HUES64 (cell line): ENCODE measurements at regions not wholly inside any gene's neighbourhood (a gene's known extent, or its start where the extent isn't known, plus 50 kb on each side); places are given as distances from the start of the nearest gene placed in this dataset.

Experiments
- H3K27ac ChIP-seq: 2 replicates; pipeline ENCODE4 v1.7.0; 2013; ENCODE audit warnings: low read depth, low read length, inconsistent platforms
- H3K27me3 ChIP-seq: 2 replicates; pipeline ENCODE4 v1.6.1; 2013; ENCODE audit warnings: mild to moderate bottlenecking, low read length; ENCODE audit not compliant: insufficient read depth
- H3K36me3 ChIP-seq: 2 replicates; pipeline ENCODE4 v1.6.1; 2013; ENCODE audit warnings: mild to moderate bottlenecking, low read length; ENCODE audit not compliant: insufficient read depth
- H3K4me1 ChIP-seq: 2 replicates; pipeline ENCODE4 v1.6.1; 2013; ENCODE audit warnings: mild to moderate bottlenecking, low read length, moderate library complexity; ENCODE audit not compliant: insufficient read depth
- H3K4me3 ChIP-seq: 2 replicates; pipeline ENCODE4 v1.5.1; 2013; ENCODE audit warnings: mild to moderate bottlenecking, low read length, moderate library complexity
- H3K9ac ChIP-seq: 2 replicates; pipeline ENCODE4 v1.6.1; 2013; ENCODE audit warnings: mild to moderate bottlenecking, low read depth, low read length
- H3K9me3 ChIP-seq: 2 replicates; pipeline ENCODE4 v1.6.1; 2013; ENCODE audit warnings: low read depth, low read length; ENCODE audit not compliant: insufficient read depth
- WGBS: fragments of 150-250, 120-280 bp; methylation state at CpG from one replicate; pipeline ENCODE4 v1.1.7; 2013; ENCODE audit warnings: missing lambda C conversion rate; 5-methylcytosine and 5-hydroxymethylcytosine counted together

- H3K27me3 ChIP-seq = no peaks in the 10 kb centered on the region
- H3K9ac ChIP-seq = no peak overlapping the region
- H3K36me3 ChIP-seq = no peaks in the 10 kb centered on the region
- no peaks in the 10 kb centered on the region for H3K4me1 ChIP-seq
- H3K27ac ChIP-seq = no peak overlapping the region
- H3K4me3 ChIP-seq = no peak overlapping the region
- 96% methylated on average over 3 of the region's 3 CpGs for WGBS
- H3K9me3 ChIP-seq = no peaks in the 10 kb centered on the region
Observed at GRCh38 chr12:75603475-75603874, 92.1 kb upstream of the KRR1 start.

DNA sequence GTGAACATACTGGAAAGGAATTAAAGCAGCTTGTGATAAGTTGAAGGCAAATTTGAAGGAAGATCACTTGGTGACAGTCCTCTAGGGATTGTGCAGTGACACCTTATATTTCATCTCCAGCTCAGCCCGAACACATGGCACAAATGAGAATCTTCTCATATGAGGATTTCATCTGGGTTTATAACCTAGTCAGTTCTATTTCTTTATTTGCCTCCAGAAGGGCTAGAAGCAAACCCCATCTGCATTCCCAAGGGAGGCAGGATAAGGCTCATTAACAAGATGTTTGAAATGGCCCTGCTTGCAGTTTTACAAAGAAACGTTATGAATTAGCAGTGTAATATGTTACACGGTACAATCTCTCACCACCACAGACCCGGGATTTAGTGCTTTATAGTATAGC lies 90.7 kb upstream of the KRR1 start:
- Histone ChIP-seq H3K9ac (no peak overlapping the region), H3K4me1 (no peaks in the 10 kb centered on the region), H3K9me3 (no peaks in the 10 kb centered on the region), H3K36me3 (no peaks in the 10 kb centered on the region), H3K27ac (no peak overlapping the region), H3K4me3 (no peak overlapping the region), H3K27me3 (no peaks in the 10 kb centered on the region)
- 78% methylated on average over 2 of the region's 4 CpGs for WGBS

GRCh38 chr12:75600146-75600545 lies 88.7 kb upstream of the KRR1 start:
- Histone ChIP-seq H3K36me3 (no peaks in the 10 kb centered on the region), H3K9me3 (no peaks in the 10 kb centered on the region), H3K27me3 (no peaks in the 10 kb centered on the region), H3K4me3 (no peak overlapping the region), H3K9ac (no peak overlapping the region), H3K4me1 (no peaks in the 10 kb centered on the region), H3K27ac (no peak overlapping the region)
- WGBS = 92% methylated on average over 3 of the region's 3 CpGs

- Histone ChIP-seq H3K4me1 (peaks cover under 1% of the 10 kb centered on the region; the same call in 1 of the 2 replicates), H3K4me3 (no peak overlapping the region), H3K36me3 (no peaks in the 10 kb centered on the region), H3K9me3 (no peaks in the 10 kb centered on the region), H3K27ac (no peak overlapping the region), H3K27me3 (no peaks in the 10 kb centered on the region), H3K9ac (no peak overlapping the region)
- 100% methylated on average over 3 of the region's 3 CpGs for WGBS
Observed at GRCh38 chr12:75599061-75599460, 87.7 kb upstream of the KRR1 start.

DNA sequence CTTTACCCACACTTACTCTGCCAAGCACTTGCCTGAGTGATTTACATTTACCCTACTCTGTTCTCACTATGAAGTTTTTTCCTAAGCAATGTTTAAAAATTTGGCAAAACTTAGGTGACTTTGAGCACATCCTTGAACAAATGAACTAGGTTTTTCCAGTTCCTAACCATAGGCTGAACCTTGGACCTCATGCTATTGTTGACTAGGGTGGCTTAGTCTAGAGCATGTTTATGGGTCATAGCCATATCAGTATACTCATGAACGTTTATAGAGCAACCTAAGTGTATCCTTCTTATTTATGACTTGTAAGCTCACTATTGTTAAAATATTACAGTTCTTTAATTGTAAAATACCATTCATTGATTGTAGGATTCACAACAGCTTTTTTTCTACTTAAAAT lies 85.0 kb upstream of the KRR1 start:
- Histone ChIP-seq H3K4me1 (peaks cover 4% of the 10 kb centered on the region; the same call in 1 of the 2 replicates), H3K9ac (no peak overlapping the region), H3K9me3 (no peaks in the 10 kb centered on the region), H3K36me3 (no peaks in the 10 kb centered on the region), H3K27me3 (no peaks in the 10 kb centered on the region), H3K27ac (no peak overlapping the region), H3K4me3 (no peak overlapping the region)
- WGBS = no CpG with 5 or more reads among the region's 1 CpG

DNA sequence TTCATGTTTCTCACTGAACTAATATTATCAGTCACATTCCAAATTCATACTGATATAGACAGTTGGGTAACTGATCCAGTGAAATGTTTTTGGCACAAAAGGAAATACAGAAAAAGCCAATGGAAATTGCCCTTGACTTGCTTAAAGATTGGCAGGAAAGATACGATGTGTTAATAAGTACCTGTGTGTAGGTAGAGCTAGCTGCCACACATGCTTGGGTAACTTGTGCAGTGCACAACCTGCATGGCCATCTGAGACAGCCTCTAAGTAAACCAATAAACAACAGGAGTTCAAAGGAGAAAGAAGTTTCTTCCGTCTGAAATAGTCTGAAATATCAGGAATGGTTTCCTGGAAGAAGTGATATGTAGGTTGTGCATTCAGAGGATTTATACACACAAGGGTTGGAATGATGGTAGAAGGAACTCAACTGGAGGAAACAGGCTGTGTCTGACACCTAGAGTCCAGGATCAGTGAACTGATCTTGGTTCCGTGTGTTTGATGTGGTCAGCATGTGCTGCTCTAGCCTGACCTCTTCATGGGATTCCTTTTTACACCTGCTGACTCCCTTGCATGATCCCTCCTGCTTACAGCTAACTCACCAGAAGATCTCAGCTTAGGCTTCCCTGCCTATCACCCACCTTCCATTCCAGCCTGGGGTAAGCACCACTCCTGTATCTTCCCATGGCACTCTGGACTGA lies 81.4 kb upstream of the KRR1 start:
- H3K9ac ChIP-seq = no peak overlapping the region
- 94% methylated on average over 3 of the region's 3 CpGs for WGBS
- no peak overlapping the region for H3K27ac ChIP-seq
- peaks cover 4% of the 10 kb centered on the region; the same call in 1 of the 2 replicates for H3K4me1 ChIP-seq
- H3K4me3 ChIP-seq = no peak overlapping the region
- no peaks in the 10 kb centered on the region for H3K9me3 ChIP-seq
- H3K27me3 ChIP-seq = no peaks in the 10 kb centered on the region
- H3K36me3 ChIP-seq = no peaks in the 10 kb centered on the region

- Histone ChIP-seq H3K9ac (no peak overlapping the region), H3K9me3 (no peaks in the 10 kb centered on the region), H3K27me3 (no peaks in the 10 kb centered on the region), H3K36me3 (no peaks in the 10 kb centered on the region), H3K4me1 (peaks cover 4% of the 10 kb centered on the region; the same call in 1 of the 2 replicates), H3K4me3 (no peak overlapping the region), H3K27ac (no peak overlapping the region)
- 97% methylated on average over 5 of the region's 5 CpGs for WGBS
Observed at GRCh38 chr12:75592086-75592485, 80.7 kb upstream of the KRR1 start.

GRCh38 chr12:75591628-75592027 lies 80.2 kb upstream of the KRR1 start:
- 73% methylated on average over 1 of the region's 1 CpG for WGBS
- H3K4me3 ChIP-seq = no peak overlapping the region
- no peaks in the 10 kb centered on the region for H3K9me3 ChIP-seq
- H3K27ac ChIP-seq = no peak overlapping the region
- no peak overlapping the region for H3K9ac ChIP-seq
- peaks cover 4% of the 10 kb centered on the region; the same call in 1 of the 2 replicates for H3K4me1 ChIP-seq
- H3K36me3 ChIP-seq = no peaks in the 10 kb centered on the region
- no peaks in the 10 kb centered on the region for H3K27me3 ChIP-seq

DNA sequence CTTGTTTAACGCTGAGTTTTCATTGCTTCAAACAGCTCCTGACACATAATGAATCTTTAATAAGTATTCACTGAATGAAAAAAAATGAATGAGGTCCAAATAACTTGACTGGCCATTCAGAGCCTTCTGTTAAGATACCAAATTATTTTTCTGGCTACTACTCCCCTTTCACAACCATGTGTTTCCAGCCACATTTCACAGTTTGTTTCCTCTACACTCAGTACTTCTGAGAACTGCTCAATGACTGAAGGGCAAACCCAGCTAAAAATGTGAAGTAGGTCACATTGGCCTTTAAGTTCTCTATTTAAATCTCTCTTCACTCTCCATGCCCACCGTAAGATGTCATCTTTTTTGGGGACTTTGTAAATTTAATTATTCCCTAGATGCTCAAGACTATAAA lies 78.4 kb upstream of the KRR1 start:
- WGBS = 0% methylated on average over 1 of the region's 2 CpGs
- Histone ChIP-seq H3K27ac (no peak overlapping the region), H3K9me3 (no peaks in the 10 kb centered on the region)

GRCh38 chr12:75587340-75588106 lies 76.1 kb upstream of the KRR1 start:
- Histone ChIP-seq H3K9me3 (no peaks in the 10 kb centered on the region), H3K27ac (no peak overlapping the region), H3K4me3 (no peak overlapping the region), H3K27me3 (no peaks in the 10 kb centered on the region), H3K36me3 (no peaks in the 10 kb centered on the region), H3K4me1 (no peaks in the 10 kb centered on the region), H3K9ac (no peak overlapping the region)
- WGBS = 92% methylated on average over 3 of the region's 4 CpGs

More for the DNA sequence above, 78.4 kb upstream of the KRR1 start:
- Histone ChIP-seq H3K27me3 (no peaks in the 10 kb centered on the region), H3K9ac (no peak overlapping the region), H3K36me3 (no peaks in the 10 kb centered on the region), H3K4me1 (peaks cover 4% of the 10 kb centered on the region; the same call in 1 of the 2 replicates), H3K4me3 (no peak overlapping the region)

- H3K27ac ChIP-seq = no peak overlapping the region
- H3K4me1 ChIP-seq = no peaks in the 10 kb centered on the region
- no peaks in the 10 kb centered on the region for H3K27me3 ChIP-seq
- H3K9ac ChIP-seq = no peak overlapping the region
- WGBS = 92% methylated on average over 4 of the region's 4 CpGs
- no peaks in the 10 kb centered on the region for H3K36me3 ChIP-seq
- H3K9me3 ChIP-seq = no peaks in the 10 kb centered on the region
- H3K4me3 ChIP-seq = no peak overlapping the region
Observed at GRCh38 chr12:75585330-75585729, 73.9 kb upstream of the KRR1 start.
